ENCODE measurements at regions not wholly inside any gene's neighbourhood (a gene's known extent, or its start where the extent isn't known, plus 50 kb on each side); places are given as distances from the start of the nearest gene placed in this dataset.

DNA sequence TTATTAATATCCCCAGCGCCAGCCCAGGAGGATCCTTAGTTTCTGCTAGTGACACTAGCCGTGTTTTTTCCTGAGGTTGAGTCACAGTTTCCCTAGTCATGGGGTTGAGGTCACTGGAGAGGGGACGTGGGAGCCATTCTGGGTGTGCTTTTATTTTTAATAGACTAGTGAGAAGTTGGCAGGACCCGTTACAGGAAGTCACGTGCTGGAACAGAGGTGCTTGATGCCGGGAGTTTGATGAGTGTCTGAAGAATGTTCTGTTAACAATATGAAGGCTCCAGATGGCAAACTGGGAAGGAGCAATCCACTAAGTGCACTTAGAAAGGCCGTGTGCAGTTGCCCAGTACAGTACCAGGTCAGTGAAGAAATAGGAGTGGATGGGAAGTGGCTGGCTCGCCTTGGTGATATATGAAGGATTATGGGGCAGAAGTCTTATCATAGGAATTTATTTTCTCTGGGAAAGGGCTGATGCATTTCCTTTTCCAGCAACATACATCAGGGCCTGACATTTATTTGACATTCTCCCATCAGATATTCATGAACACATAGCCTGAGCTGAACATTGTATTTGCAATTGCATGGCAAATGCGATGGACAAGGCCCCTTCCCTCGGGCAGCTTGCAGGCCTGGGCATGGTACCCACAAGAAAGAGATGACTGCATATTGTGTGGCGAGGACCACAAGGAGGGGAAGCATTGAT, 291.8 kb downstream of the FBXW7 start:
- no peaks in the 10 kb centered on the region for H3K9me2 ChIP-seq (replicated peaks; ENCODE audit: insufficient read depth)
- H3K4me2 ChIP-seq = no peak overlapping the region
- no peaks in the 10 kb centered on the region for H3K36me3 ChIP-seq (replicated peaks; ENCODE audit: insufficient read depth, low read depth)
- no peak for DNase-seq (ENCODE audit: low spot score)
- 65% methylated on average over 11 of the region's 11 CpGs for WGBS (ENCODE audit: low lambda C conversion rate, missing lambda C conversion rate)
- no peaks in the 10 kb centered on the region for H3K9me3 ChIP-seq (ENCODE audit: low read depth)
- H4K20me1 ChIP-seq (ENCODE audit: insufficient read depth, poor library complexity, severe bottlenecking) = no peaks in the 10 kb centered on the region
- H3K27ac ChIP-seq = no peak overlapping the region
- H3K27me3 ChIP-seq = no peaks in the 10 kb centered on the region
- no peak overlapping the region for H2AFZ ChIP-seq
- TF ChIP-seq EZH2 (IDR thresholded peaks at IDR 0.05; ENCODE audit: borderline replicate concordance) = no peak
- TF ChIP-seq, protein P1, sequence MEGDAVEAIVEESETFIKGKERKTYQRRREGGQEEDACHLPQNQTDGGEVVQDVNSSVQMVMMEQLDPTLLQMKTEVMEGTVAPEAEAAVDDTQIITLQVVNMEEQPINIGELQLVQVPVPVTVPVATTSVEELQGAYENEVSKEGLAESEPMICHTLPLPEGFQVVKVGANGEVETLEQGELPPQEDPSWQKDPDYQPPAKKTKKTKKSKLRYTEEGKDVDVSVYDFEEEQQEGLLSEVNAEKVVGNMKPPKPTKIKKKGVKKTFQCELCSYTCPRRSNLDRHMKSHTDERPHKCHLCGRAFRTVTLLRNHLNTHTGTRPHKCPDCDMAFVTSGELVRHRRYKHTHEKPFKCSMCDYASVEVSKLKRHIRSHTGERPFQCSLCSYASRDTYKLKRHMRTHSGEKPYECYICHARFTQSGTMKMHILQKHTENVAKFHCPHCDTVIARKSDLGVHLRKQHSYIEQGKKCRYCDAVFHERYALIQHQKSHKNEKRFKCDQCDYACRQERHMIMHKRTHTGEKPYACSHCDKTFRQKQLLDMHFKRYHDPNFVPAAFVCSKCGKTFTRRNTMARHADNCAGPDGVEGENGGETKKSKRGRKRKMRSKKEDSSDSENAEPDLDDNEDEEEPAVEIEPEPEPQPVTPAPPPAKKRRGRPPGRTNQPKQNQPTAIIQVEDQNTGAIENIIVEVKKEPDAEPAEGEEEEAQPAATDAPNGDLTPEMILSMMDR (IDR thresholded peaks at IDR 0.05; ENCODE audit: poor library complexity) = no peak
- H3K79me2 ChIP-seq = no peaks in the 10 kb centered on the region
- no peaks in the 10 kb centered on the region for H3K4me1 ChIP-seq (ENCODE audit: insufficient read depth)
- H3K4me3 ChIP-seq = no peak overlapping the region

DNA sequence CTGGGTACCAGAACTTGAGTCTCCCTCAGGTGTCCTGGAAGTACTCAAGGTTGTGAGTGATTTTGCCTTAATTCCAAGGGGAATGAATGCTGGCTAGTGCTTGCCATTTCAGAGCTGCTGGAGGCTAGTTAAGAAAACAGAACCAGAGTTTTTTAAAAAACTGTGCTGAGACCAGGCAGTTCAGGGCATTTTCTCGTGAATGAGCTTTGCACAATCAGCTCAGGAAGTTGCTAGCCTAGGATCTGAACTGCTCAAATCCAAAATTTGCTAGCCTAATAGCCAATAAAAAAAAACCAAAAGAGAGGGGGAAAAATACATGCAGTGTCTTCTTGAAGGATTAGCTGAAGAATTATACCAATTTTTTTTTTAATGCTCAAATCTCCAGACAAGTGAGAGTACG, 292.7 kb downstream of the FBXW7 start:
- no peaks in the 10 kb centered on the region for H3K27me3 ChIP-seq
- WGBS (ENCODE audit: low lambda C conversion rate, missing lambda C conversion rate) = 74% methylated on average over 2 of the region's 2 CpGs
- no peak for TF ChIP-seq EZH2 (IDR thresholded peaks at IDR 0.05; ENCODE audit: borderline replicate concordance)
- TF ChIP-seq, protein P1 (IDR thresholded peaks at IDR 0.05; ENCODE audit: poor library complexity) = no peak
- no peak for TF ChIP-seq EZH2phosphoT487 (IDR thresholded peaks at IDR 0.05; ENCODE audit: low read depth, severe bottlenecking, unreplicated experiment)
- H3K36me3 ChIP-seq (replicated peaks; ENCODE audit: insufficient read depth, low read depth) = no peaks in the 10 kb centered on the region
- H3K79me2 ChIP-seq = no peaks in the 10 kb centered on the region
- no peak overlapping the region for H3K4me3 ChIP-seq
- H4K20me1 ChIP-seq (ENCODE audit: insufficient read depth, poor library complexity, severe bottlenecking) = no peaks in the 10 kb centered on the region
- no peak overlapping the region for H2AFZ ChIP-seq
- no peaks in the 10 kb centered on the region for H3K9me3 ChIP-seq (ENCODE audit: low read depth)
- H3K9me2 ChIP-seq (replicated peaks; ENCODE audit: insufficient read depth) = no peaks in the 10 kb centered on the region
- H3K27ac ChIP-seq = no peak overlapping the region
- no peak overlapping the region for H3K4me2 ChIP-seq
- no peak for DNase-seq (ENCODE audit: low spot score)
- no peaks in the 10 kb centered on the region for H3K4me1 ChIP-seq (ENCODE audit: insufficient read depth)

DNA sequence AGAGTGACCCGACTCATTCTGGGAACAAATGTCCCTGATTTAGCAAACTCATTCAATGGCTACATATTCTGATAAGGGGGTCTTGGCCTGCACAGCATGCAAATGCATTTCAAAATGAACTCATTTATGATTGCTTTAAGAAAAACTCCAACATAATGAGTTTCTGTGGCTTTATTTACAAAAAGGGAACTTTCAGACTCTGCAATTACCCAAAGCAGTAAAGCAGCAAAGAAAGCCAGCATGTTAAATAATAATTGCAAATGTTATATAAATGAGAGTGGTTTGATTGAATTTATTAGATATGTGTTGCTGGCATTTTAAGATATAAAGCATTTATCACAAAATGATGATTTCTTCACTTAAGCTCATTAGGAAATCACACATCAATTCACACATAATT, 295.7 kb downstream of the FBXW7 start:
- Histone ChIP-seq H3K27me3 (no peaks in the 10 kb centered on the region), H3K36me3 (replicated peaks; ENCODE audit: insufficient read depth, low read depth) (no peaks in the 10 kb centered on the region), H3K9me2 (replicated peaks; ENCODE audit: insufficient read depth) (no peaks in the 10 kb centered on the region), H3K9me3 (ENCODE audit: low read depth) (no peaks in the 10 kb centered on the region), H2AFZ (no peak overlapping the region), H3K4me3 (no peak overlapping the region), H4K20me1 (ENCODE audit: insufficient read depth, poor library complexity, severe bottlenecking) (no peaks in the 10 kb centered on the region), H3K4me1 (ENCODE audit: insufficient read depth) (no peaks in the 10 kb centered on the region), H3K27ac (no peak overlapping the region), H3K79me2 (no peaks in the 10 kb centered on the region), H3K4me2 (no peak overlapping the region)
- TF ChIP-seq, protein P1 (IDR thresholded peaks at IDR 0.05; ENCODE audit: poor library complexity) = no peak
- TF ChIP-seq EZH2phosphoT487 (IDR thresholded peaks at IDR 0.05; ENCODE audit: low read depth, severe bottlenecking, unreplicated experiment) (no peak), EZH2 (IDR thresholded peaks at IDR 0.05; ENCODE audit: borderline replicate concordance) (no peak)
- DNase-seq (ENCODE audit: low spot score) = no peak
- WGBS (ENCODE audit: low lambda C conversion rate, missing lambda C conversion rate) = 91% methylated on average over 1 of the region's 1 CpG

DNA sequence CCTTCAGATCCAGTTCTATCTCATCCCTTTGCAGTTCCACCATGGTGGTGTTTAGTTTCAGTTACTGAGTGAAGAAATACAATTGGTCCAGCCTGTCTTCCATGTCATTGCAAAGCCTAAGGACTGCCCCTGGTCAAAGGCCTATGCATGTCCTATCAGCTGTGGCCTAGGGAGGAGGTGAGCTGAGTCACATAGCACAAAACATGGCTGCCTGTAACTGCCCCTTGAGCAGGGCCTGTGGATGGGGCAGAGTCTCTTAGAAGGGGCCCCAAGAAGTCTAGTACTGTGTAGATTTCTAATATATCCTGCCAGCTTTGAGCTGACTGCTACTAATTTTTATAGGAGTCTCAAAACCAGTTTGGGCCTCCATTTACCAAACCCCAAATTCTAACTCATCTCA, 296.7 kb downstream of the FBXW7 start:
- no peaks in the 10 kb centered on the region for H3K79me2 ChIP-seq

More for the DNA sequence above, 296.7 kb downstream of the FBXW7 start:
- H3K4me3 ChIP-seq = no peak overlapping the region
- no peak for DNase-seq (ENCODE audit: low spot score)
- H3K27ac ChIP-seq = no peak overlapping the region
- no peaks in the 10 kb centered on the region for H3K36me3 ChIP-seq (replicated peaks; ENCODE audit: insufficient read depth, low read depth)
- TF ChIP-seq, protein P1 (IDR thresholded peaks at IDR 0.05; ENCODE audit: poor library complexity) = no peak
- TF ChIP-seq EZH2phosphoT487 (IDR thresholded peaks at IDR 0.05; ENCODE audit: low read depth, severe bottlenecking, unreplicated experiment) (no peak), EZH2 (IDR thresholded peaks at IDR 0.05; ENCODE audit: borderline replicate concordance) (no peak)
- H3K27me3 ChIP-seq = no peaks in the 10 kb centered on the region
- H3K9me2 ChIP-seq (replicated peaks; ENCODE audit: insufficient read depth) = no peaks in the 10 kb centered on the region
- H3K9me3 ChIP-seq (ENCODE audit: low read depth) = no peaks in the 10 kb centered on the region
- no peaks in the 10 kb centered on the region for H3K4me1 ChIP-seq (ENCODE audit: insufficient read depth)
- H4K20me1 ChIP-seq (ENCODE audit: insufficient read depth, poor library complexity, severe bottlenecking) = no peaks in the 10 kb centered on the region
- H2AFZ ChIP-seq = no peak overlapping the region
- no peak overlapping the region for H3K4me2 ChIP-seq

Measured in hepatocyte (in vitro differentiated cells).